Upper lobe of left lung (tissue), 6 donors: ENCODE measurements at regions not wholly inside any gene's neighbourhood (a gene's known extent, or its start where the extent isn't known, plus 50 kb on each side); places are given as distances from the start of the nearest gene placed in this dataset.
A peak's percentile ranks its signal among the peaks of the same experiment; 100 is the strongest.

ENCODE experiments used
- ATAC-seq, 2 donors: fragments of 200-7000 bp; cut with Tn5 transposase; one replicate each; pipeline ENCODE4 v1.9.1; 2022; ENCODE audit warnings: mild to moderate bottlenecking in 2 of 2, moderate library complexity in 2 of 2; ENCODE audit not compliant: low FRiP score in 2 of 2
- DNase-seq, 2 donors: peaks; one replicate each; pipeline ENCODE4 v3.0.0-alpha.2; 2019 to 2020
- H3K27ac ChIP-seq, 4 donors: fragments of 200-600 bp; sonication (generic); one replicate each; pipeline ENCODE4 v1.5.1; 2016 to 2019
- H3K27me3 ChIP-seq, 4 donors: fragments of 200-600 bp; sonication (generic); one replicate each; pipeline ENCODE4 v1.5.1; 2017 to 2019
- H3K36me3 ChIP-seq, 4 donors: fragments of 200-600 bp; sonication (generic); one replicate each; pipeline ENCODE4 v1.5.1; 2016 to 2019
- H3K4me1 ChIP-seq, 4 donors: fragments of 200-600 bp; sonication (generic); one replicate each; pipeline ENCODE4 v1.5.1; 2018 to 2019
- H3K4me3 ChIP-seq, 4 donors: fragments of 200-600 bp; sonication (generic); one replicate each; pipeline ENCODE4 v1.5.1; 2017 to 2019; ENCODE audit warnings: mild to moderate bottlenecking in 2 of 4, moderate library complexity in 1 of 4
- H3K9me3 ChIP-seq, 4 donors: fragments of 200-600 bp; sonication (generic); one replicate each; pipeline ENCODE4 v1.5.1; 2018 to 2019
- EP300 ChIP-seq, 4 donors: sonication (generic); formaldehyde crosslinking; IDR thresholded peaks; one replicate each; pipeline ENCODE4 v1.5.1; 2017; ENCODE audit warnings: antibody characterized with exemption in 4 of 4, control low read depth in 2 of 4
- POLR2A ChIP-seq, 4 donors: fragments of 450-650 bp; IDR thresholded peaks; one replicate each; pipeline ENCODE4 v1.5.1; 2016 to 2017; ENCODE audit warnings: antibody characterized with exemption in 4 of 4, mild to moderate bottlenecking in 2 of 4
- POLR2AphosphoS5 ChIP-seq, 2 donors: sonication (generic); formaldehyde crosslinking; IDR thresholded peaks; one replicate each; pipeline ENCODE4 v1.5.1; 2017; ENCODE audit warnings: antibody characterized with exemption in 2 of 2
- WGBS, 2 donors: methylation state at CpG; one replicate each; pipeline ENCODE4 v1.1.5; 2017 to 2018; 5-methylcytosine and 5-hydroxymethylcytosine counted together
- TF ChIP-seq, protein P1 (sequence below), 6 experiments: fragments of 450-650 bp in 4 of 6; fragments of 200-600 bp in 2 of 6; sonication (generic) in 2 of 6; IDR thresholded peaks; one replicate each; pipeline ENCODE4 v1.5.1; 2016 to 2019; ENCODE audit warnings: antibody characterized with exemption in 6 of 6
- donor health status: DM: no; HTN: no; CAD: no; lungs with moderate emphysema.
- donor health status: DM: no; HTN: yes; CAD: no; lungs with severe emphysema.

DNA sequence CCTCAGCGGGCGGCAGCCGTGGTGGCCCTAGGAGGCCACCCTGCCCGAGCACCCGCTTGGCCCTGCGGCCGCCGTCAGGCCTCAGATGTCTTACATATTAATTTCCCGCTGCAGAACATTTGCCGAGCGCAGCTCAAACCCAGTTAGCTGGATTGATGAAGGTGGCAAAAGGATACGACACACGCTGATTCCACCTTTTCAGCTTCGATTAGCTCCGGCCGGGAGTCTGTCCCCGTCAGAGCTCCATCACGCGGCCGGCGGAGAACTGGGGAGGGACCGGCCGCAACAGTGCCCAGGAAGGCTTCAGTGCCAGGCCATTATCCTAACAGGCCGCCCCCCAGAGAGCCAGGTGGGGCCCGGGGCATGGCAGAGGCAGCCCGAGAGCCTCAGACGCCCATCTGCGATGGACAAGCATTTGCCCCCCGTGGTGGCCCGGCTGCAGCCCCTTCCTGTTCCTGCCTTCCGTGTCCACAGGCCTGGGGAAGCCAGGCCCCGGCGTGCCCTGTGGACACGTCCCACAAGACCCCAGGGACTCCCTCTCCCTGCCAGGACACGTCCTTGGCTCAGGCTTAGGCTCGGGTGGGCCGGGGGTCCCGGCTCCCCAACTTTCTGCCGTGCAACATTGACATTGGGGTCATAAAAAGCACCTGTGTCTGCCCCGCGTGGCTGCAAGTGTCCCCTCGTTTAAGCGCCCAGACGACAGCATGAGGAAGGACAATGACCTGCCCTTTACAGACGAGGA lies 133.8 kb upstream of the NKX1-1 start:
- H3K4me3 ChIP-seq = no peak overlapping the region
- peaks cover 3 to 13% (median 5%) of the 10 kb centered on the region in 4 donors for H3K4me1 ChIP-seq
- no peaks in the 10 kb centered on the region for H3K27me3 ChIP-seq
- no peaks in the 10 kb centered on the region for H3K9me3 ChIP-seq
- ATAC-seq (no peak), DNase-seq (peak in 1 of 2 donors; percentile 73)
- H3K36me3 ChIP-seq = no peaks in the 10 kb centered on the region
- 89 to 94% methylated on average over 27 to 45 of the region's 45 CpGs for WGBS, 2 donors
- TF ChIP-seq POLR2AphosphoS5 (IDR thresholded peaks at IDR 0.05) = no peak
- no peak for TF ChIP-seq EP300 (IDR thresholded peaks at IDR 0.05)
- TF ChIP-seq POLR2A (IDR thresholded peaks at IDR 0.05) = no peak
- TF ChIP-seq, protein P1, sequence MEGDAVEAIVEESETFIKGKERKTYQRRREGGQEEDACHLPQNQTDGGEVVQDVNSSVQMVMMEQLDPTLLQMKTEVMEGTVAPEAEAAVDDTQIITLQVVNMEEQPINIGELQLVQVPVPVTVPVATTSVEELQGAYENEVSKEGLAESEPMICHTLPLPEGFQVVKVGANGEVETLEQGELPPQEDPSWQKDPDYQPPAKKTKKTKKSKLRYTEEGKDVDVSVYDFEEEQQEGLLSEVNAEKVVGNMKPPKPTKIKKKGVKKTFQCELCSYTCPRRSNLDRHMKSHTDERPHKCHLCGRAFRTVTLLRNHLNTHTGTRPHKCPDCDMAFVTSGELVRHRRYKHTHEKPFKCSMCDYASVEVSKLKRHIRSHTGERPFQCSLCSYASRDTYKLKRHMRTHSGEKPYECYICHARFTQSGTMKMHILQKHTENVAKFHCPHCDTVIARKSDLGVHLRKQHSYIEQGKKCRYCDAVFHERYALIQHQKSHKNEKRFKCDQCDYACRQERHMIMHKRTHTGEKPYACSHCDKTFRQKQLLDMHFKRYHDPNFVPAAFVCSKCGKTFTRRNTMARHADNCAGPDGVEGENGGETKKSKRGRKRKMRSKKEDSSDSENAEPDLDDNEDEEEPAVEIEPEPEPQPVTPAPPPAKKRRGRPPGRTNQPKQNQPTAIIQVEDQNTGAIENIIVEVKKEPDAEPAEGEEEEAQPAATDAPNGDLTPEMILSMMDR (IDR thresholded peaks at IDR 0.05) = no peak
- H3K27ac ChIP-seq = no peak overlapping the region

DNA sequence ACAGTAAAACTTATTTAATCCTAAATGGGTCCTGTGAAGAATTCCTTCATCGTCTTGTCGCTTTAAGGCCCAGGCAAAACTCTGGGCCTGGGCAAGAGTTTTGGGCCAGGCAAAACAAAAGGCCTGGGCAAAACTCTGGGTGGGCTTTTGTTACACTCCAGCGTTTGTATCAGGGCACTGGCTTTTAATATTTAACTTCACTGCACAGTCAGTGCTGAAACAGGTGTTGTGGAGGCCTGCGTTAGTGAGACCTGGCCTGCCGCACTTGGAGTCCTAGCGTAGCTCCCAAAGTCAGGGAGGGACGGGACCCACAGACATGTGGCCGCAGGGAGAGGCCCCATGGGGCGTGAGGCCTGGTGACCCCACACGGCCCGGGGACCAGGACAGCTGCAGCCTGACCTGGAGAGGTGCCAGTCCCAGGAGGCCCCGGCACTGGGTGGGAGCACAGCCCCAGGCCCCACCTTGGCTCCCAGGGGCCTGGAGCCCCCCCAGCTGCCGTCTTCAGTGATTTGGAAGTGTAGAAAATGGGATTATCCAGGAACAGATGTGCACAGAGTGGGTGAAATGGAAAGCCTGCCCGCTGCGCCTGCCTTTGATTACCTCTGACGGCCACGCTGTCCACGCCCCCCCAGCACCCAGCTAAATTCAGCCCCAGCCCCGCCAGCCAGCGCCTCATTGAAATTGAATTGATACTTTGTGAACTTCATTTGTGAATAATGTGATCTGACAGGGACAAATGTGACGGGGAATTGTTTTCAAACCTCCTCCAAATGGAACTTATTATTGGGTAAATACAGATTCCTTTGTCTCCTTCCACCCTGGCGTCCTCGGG lies 132.9 kb upstream of the NKX1-1 start:
- no peak overlapping the region for H3K27ac ChIP-seq
- TF ChIP-seq POLR2A (IDR thresholded peaks at IDR 0.05) = no peak
- TF ChIP-seq EP300 (IDR thresholded peaks at IDR 0.05) = no peak
- no peak for TF ChIP-seq POLR2AphosphoS5 (IDR thresholded peaks at IDR 0.05)
- TF ChIP-seq, protein P1 (IDR thresholded peaks at IDR 0.05) = no peak
- DNase-seq (peak in 1 of 2 donors; percentile 78), ATAC-seq (no peak)
- 85 to 88% methylated on average over 13 to 22 of the region's 23 CpGs for WGBS, 2 donors
- peaks cover 0 to 9% (median 5%) of the 10 kb centered on the region in 4 donors for H3K4me1 ChIP-seq
- H3K9me3 ChIP-seq = no peaks in the 10 kb centered on the region
- H3K4me3 ChIP-seq = no peak overlapping the region
- H3K27me3 ChIP-seq = no peaks in the 10 kb centered on the region
- no peaks in the 10 kb centered on the region for H3K36me3 ChIP-seq

DNA sequence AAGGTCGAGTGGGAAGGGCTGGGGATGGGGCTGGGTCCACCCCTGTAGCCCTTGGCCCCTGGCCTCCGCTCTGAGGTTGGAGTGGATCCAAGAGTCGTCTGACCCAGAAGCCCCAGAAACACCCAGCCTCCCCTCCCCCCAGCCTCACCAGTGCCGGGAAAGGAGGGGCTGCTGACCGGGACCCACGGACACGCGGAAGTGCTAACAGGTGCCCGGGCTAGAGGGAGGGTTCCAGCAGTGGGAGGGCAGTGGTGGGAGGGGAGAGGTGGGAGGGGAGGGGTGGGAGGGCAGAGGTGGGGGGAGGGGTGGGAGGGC lies 131.8 kb upstream of the NKX1-1 start:
- DNase-seq (no peak), ATAC-seq (no peak)
- no peak for TF ChIP-seq EP300 (IDR thresholded peaks at IDR 0.05)
- TF ChIP-seq POLR2AphosphoS5 (IDR thresholded peaks at IDR 0.05) = no peak
- TF ChIP-seq, protein P1 (IDR thresholded peaks at IDR 0.05) = no peak
- TF ChIP-seq POLR2A (IDR thresholded peaks at IDR 0.05) = no peak
- Histone ChIP-seq H3K36me3 (no peaks in the 10 kb centered on the region), H3K27me3 (no peaks in the 10 kb centered on the region), H3K9me3 (no peaks in the 10 kb centered on the region), H3K27ac (no peak overlapping the region), H3K4me3 (no peak overlapping the region), H3K4me1 (peaks cover 0 to 10% (median 2%) of the 10 kb centered on the region in 4 donors)
- 43 to 48% methylated on average over 3 to 8 of the region's 9 CpGs for WGBS, 2 donors

- H3K27ac ChIP-seq = no peak overlapping the region
- TF ChIP-seq POLR2A (IDR thresholded peaks at IDR 0.05) (no peak), EP300 (IDR thresholded peaks at IDR 0.05) (no peak), POLR2AphosphoS5 (IDR thresholded peaks at IDR 0.05) (no peak)
- TF ChIP-seq, protein P1 (IDR thresholded peaks at IDR 0.05) = no peak
- ATAC-seq (no peak), DNase-seq (peak in 1 of 2 donors; percentile 79)
- H3K4me3 ChIP-seq = no peak overlapping the region
- no peaks in the 10 kb centered on the region for H3K9me3 ChIP-seq
- peaks cover 0 to 5% (median 0%) of the 10 kb centered on the region in 4 donors for H3K27me3 ChIP-seq
- WGBS, 2 donors = 89 to 97% methylated on average over 5 to 10 of the region's 11 CpGs
- H3K36me3 ChIP-seq = no peaks in the 10 kb centered on the region
- H3K4me1 ChIP-seq = peaks cover 0 to 10% (median 2%) of the 10 kb centered on the region in 4 donors
These were observed 131.3 kb upstream of the NKX1-1 start for GRCh38 chr4:1537410-1538095.
